Activated CD4-positive, alpha-beta memory T cell treated with anti-CD3 and anti-CD28 coated beads, Interleukin-2, amount 10 ng/mL, durations not matched to agents 7 days and 5 days (primary cell): ENCODE measurements at regions not wholly inside any gene's neighbourhood (a gene's known extent, or its start where the extent isn't known, plus 50 kb on each side); places are given as distances from the start of the nearest gene placed in this dataset.
"Not testable (repeated sequence)": the region's sequence is repeated elsewhere in the genome, so short reads cannot be mapped to it uniquely, and the experiment has no call there.

Experiments
- CTCF ChIA-PET: fragments of 350-600 bp; sonication (Branson Sonifier 250); formaldehyde crosslinking; loops from one replicate; lab custom pipeline; 2021; ENCODE audit warnings: antibody characterized with exemption, inconsistent platforms; lab: Charles Lee
- POLR2A ChIA-PET: fragments of 350-600 bp; sonication (Branson Sonifier 250); formaldehyde crosslinking; loops from one replicate; lab custom pipeline; 2021; ENCODE audit warnings: antibody characterized with exemption; lab: Charles Lee
- DNase-seq: peaks from one replicate; pipeline ENCODE4 v3.0.0-alpha.2; 2020
- H3K27ac Mint-ChIP-seq: one replicate; pipeline ENCODE4 v1.8.0; 2021; ENCODE audit warnings: mild to moderate bottlenecking, mixed read lengths
- H3K27me3 Mint-ChIP-seq: one replicate; pipeline ENCODE4 v1.8.0; 2021; ENCODE audit warnings: mixed read lengths
- H3K36me3 Mint-ChIP-seq: one replicate; pipeline ENCODE4 v1.8.0; 2021; ENCODE audit warnings: low read depth, mixed read lengths
- H3K4me1 Mint-ChIP-seq: one replicate; pipeline ENCODE4 v1.8.0; 2021; ENCODE audit warnings: mixed read lengths
- H3K4me3 Mint-ChIP-seq: one replicate; pipeline ENCODE4 v1.8.0; 2021; ENCODE audit warnings: mild to moderate bottlenecking, mixed read lengths
- H3K9me3 Mint-ChIP-seq: one replicate; pipeline ENCODE4 v1.8.0; 2021; ENCODE audit warnings: mixed read lengths

GRCh38 chr12:67716817-67717216, 68.3 kb downstream of the DYRK2 start:
- H3K4me1 Mint-ChIP-seq: no peaks in the 10 kb centered on the region
- DNase-seq: no peak
- H3K9me3 Mint-ChIP-seq: no peaks in the 10 kb centered on the region
- H3K27me3 Mint-ChIP-seq: no peaks in the 10 kb centered on the region
- no peaks in the 10 kb centered on the region for H3K36me3 Mint-ChIP-seq
- ChIA-PET CTCF (no interaction called here), POLR2A (no interaction called here)
- no peak overlapping the region for H3K4me3 Mint-ChIP-seq
- H3K27ac Mint-ChIP-seq: no peak overlapping the region

GRCh38 chr12:67719303-67719702, 70.8 kb downstream of the DYRK2 start:
- CTCF ChIA-PET, DNase-seq, H3K4me3 Mint-ChIP-seq, H3K27me3 Mint-ChIP-seq, H3K27ac Mint-ChIP-seq, H3K4me1 Mint-ChIP-seq, POLR2A ChIA-PET, H3K9me3 Mint-ChIP-seq, H3K36me3 Mint-ChIP-seq: not testable (repeated sequence)

GRCh38 chr12:67720351-67720856, 71.9 kb downstream of the DYRK2 start:
- Mint-ChIP-seq H3K4me3 (no peak overlapping the region), H3K27me3 (no peaks in the 10 kb centered on the region), H3K9me3 (no peaks in the 10 kb centered on the region), H3K36me3 (no peaks in the 10 kb centered on the region), H3K4me1 (no peaks in the 10 kb centered on the region), H3K27ac (no peak overlapping the region)
- no peak for DNase-seq
- POLR2A ChIA-PET: no interaction called here
- CTCF ChIA-PET: no interaction called here

GRCh38 chr12:67721248-67721647, 72.7 kb downstream of the DYRK2 start:
- H3K4me1 Mint-ChIP-seq: no peaks in the 10 kb centered on the region
- no peak for DNase-seq
- H3K9me3 Mint-ChIP-seq: no peaks in the 10 kb centered on the region
- no peak overlapping the region for H3K27ac Mint-ChIP-seq
- H3K36me3 Mint-ChIP-seq: no peaks in the 10 kb centered on the region
- no peak overlapping the region for H3K4me3 Mint-ChIP-seq
- ChIA-PET CTCF (no interaction called here), POLR2A (no interaction called here)
- H3K27me3 Mint-ChIP-seq: no peaks in the 10 kb centered on the region

GRCh38 chr12:67722296-67722695, 73.8 kb downstream of the DYRK2 start:
- no peak overlapping the region for H3K4me3 Mint-ChIP-seq
- no peaks in the 10 kb centered on the region for H3K9me3 Mint-ChIP-seq

GRCh38 chr12:67726868-67727267, 78.3 kb downstream of the DYRK2 start:
- H3K27me3 Mint-ChIP-seq: no peaks in the 10 kb centered on the region
- ChIA-PET CTCF (no interaction called here), POLR2A (no interaction called here)
- H3K4me1 Mint-ChIP-seq: no peaks in the 10 kb centered on the region
- no peak for DNase-seq
- no peak overlapping the region for H3K4me3 Mint-ChIP-seq
- no peaks in the 10 kb centered on the region for H3K9me3 Mint-ChIP-seq
- H3K27ac Mint-ChIP-seq: no peak overlapping the region
- H3K36me3 Mint-ChIP-seq: no peaks in the 10 kb centered on the region

More at GRCh38 chr12:67722296-67722695, 73.8 kb downstream of the DYRK2 start:
- no peaks in the 10 kb centered on the region for H3K4me1 Mint-ChIP-seq
- no peaks in the 10 kb centered on the region for H3K36me3 Mint-ChIP-seq
- H3K27ac Mint-ChIP-seq: no peak overlapping the region
- ChIA-PET POLR2A (interaction anchor here (1.0 kb wide), 1 partner anchor 66 kb away, joined by 3 read pairs; no protein-coding TSS in a partner anchor), CTCF (no interaction called here)
- DNase-seq: no peak
- H3K27me3 Mint-ChIP-seq: no peaks in the 10 kb centered on the region

GRCh38 chr12:67727702-67728666, 79.4 kb downstream of the DYRK2 start:
- H3K36me3 Mint-ChIP-seq: no peaks in the 10 kb centered on the region
- CTCF ChIA-PET: no interaction called here
- POLR2A ChIA-PET: no interaction called here
- peaks cover 3% of the 10 kb centered on the region for H3K27me3 Mint-ChIP-seq
- no peak overlapping the region for H3K27ac Mint-ChIP-seq
- DNase-seq: no peak
- H3K4me3 Mint-ChIP-seq: no peak overlapping the region
- no peaks in the 10 kb centered on the region for H3K9me3 Mint-ChIP-seq
- H3K4me1 Mint-ChIP-seq: no peaks in the 10 kb centered on the region

- Mint-ChIP-seq H3K27me3 (peaks cover 3% of the 10 kb centered on the region), H3K36me3 (no peaks in the 10 kb centered on the region), H3K9me3 (no peaks in the 10 kb centered on the region), H3K27ac (no peak overlapping the region), H3K4me3 (no peak overlapping the region), H3K4me1 (no peaks in the 10 kb centered on the region)
- ChIA-PET POLR2A (no interaction called here), CTCF (no interaction called here)
- DNase-seq: no peak
These were observed 84.3 kb downstream of the DYRK2 start for GRCh38 chr12:67732857-67733256.

- POLR2A ChIA-PET: no interaction called here
- no peak overlapping the region for H3K4me3 Mint-ChIP-seq
These were observed 87.3 kb downstream of the DYRK2 start for GRCh38 chr12:67735868-67736267.

GRCh38 chr12:67740711-67741110, 92.2 kb downstream of the DYRK2 start:
- Mint-ChIP-seq H3K36me3 (no peaks in the 10 kb centered on the region), H3K9me3 (no peaks in the 10 kb centered on the region), H3K27me3 (no peaks in the 10 kb centered on the region), H3K27ac (no peak overlapping the region), H3K4me1 (no peaks in the 10 kb centered on the region), H3K4me3 (no peak overlapping the region)
- ChIA-PET CTCF (no interaction called here), POLR2A (no interaction called here)
- DNase-seq: no peak

More at GRCh38 chr12:67735868-67736267, 87.3 kb downstream of the DYRK2 start:
- CTCF ChIA-PET: no interaction called here
- Mint-ChIP-seq H3K4me1 (no peaks in the 10 kb centered on the region), H3K9me3 (no peaks in the 10 kb centered on the region), H3K36me3 (no peaks in the 10 kb centered on the region), H3K27me3 (peaks cover 3% of the 10 kb centered on the region), H3K27ac (no peak overlapping the region)
- DNase-seq: no peak

GRCh38 chr12:67741270-67741669, 92.7 kb downstream of the DYRK2 start:
- Mint-ChIP-seq H3K36me3 (no peaks in the 10 kb centered on the region), H3K4me1 (no peaks in the 10 kb centered on the region), H3K4me3 (no peak overlapping the region), H3K9me3 (no peaks in the 10 kb centered on the region), H3K27me3 (no peaks in the 10 kb centered on the region), H3K27ac (no peak overlapping the region)
- POLR2A ChIA-PET: no interaction called here
- DNase-seq: no peak
- CTCF ChIA-PET: no interaction called here

GRCh38 chr12:67742461-67742860, 93.9 kb downstream of the DYRK2 start:
- no peaks in the 10 kb centered on the region for H3K4me1 Mint-ChIP-seq
- DNase-seq: no peak
- H3K27me3 Mint-ChIP-seq: no peaks in the 10 kb centered on the region
- H3K36me3 Mint-ChIP-seq: no peaks in the 10 kb centered on the region
- H3K9me3 Mint-ChIP-seq: no peaks in the 10 kb centered on the region
- POLR2A ChIA-PET: no interaction called here
- no peak overlapping the region for H3K27ac Mint-ChIP-seq
- CTCF ChIA-PET: no interaction called here
- no peak overlapping the region for H3K4me3 Mint-ChIP-seq

GRCh38 chr12:67747869-67748742, 99.6 kb downstream of the DYRK2 start:
- ChIA-PET CTCF (no interaction called here), POLR2A (no interaction called here)
- DNase-seq: no peak
- H3K27ac Mint-ChIP-seq: no peak overlapping the region
- H3K4me1 Mint-ChIP-seq: no peaks in the 10 kb centered on the region
- no peak overlapping the region for H3K4me3 Mint-ChIP-seq
- no peaks in the 10 kb centered on the region for H3K36me3 Mint-ChIP-seq
- H3K9me3 Mint-ChIP-seq: no peaks in the 10 kb centered on the region
- no peaks in the 10 kb centered on the region for H3K27me3 Mint-ChIP-seq
